Spinal cord (tissue), 9 donors: ENCODE measurements at regions not wholly inside any gene's neighbourhood (a gene's known extent, or its start where the extent isn't known, plus 50 kb on each side); places are given as distances from the start of the nearest gene placed in this dataset.
"Not testable (repeated sequence)": the region's sequence is repeated elsewhere in the genome, so short reads cannot be mapped to it uniquely, and the experiment has no call there.

Experiments used
- DNase-seq, 6 donors: peaks; one replicate each; pipeline versions ENCODE4 v3.0.0 to v3.0.0-alpha.2; 2013 to 2015; ENCODE audit warnings: low spot score in 6 of 6, low read depth in 4 of 6
- H3K27ac ChIP-seq: one replicate; pipeline ENCODE4 v1.5.1; 2013; ENCODE audit warnings: low read depth, low read length, control low read depth
- H3K27me3 ChIP-seq: one replicate; pipeline ENCODE4 v1.6.1; 2013; ENCODE audit warnings: low read length; ENCODE audit not compliant: control insufficient read depth, insufficient read depth
- H3K36me3 ChIP-seq: one replicate; pipeline ENCODE4 v1.6.1; 2013; ENCODE audit warnings: low read length; ENCODE audit not compliant: control insufficient read depth, insufficient read depth
- H3K4me1 ChIP-seq: one replicate; pipeline ENCODE4 v1.6.1; 2013; ENCODE audit warnings: low read length; ENCODE audit not compliant: control insufficient read depth, insufficient read depth
- H3K4me3 ChIP-seq: one replicate; pipeline ENCODE4 v1.5.1; 2013; ENCODE audit warnings: low read depth, low read length, control low read depth
- H3K9me3 ChIP-seq: one replicate; pipeline ENCODE4 v1.6.1; 2013; ENCODE audit warnings: low read length; ENCODE audit not compliant: control insufficient read depth, insufficient read depth
- WGBS: methylation state at CpG from one replicate; pipeline ENCODE4 v1.1.5; 2013; ENCODE audit warnings: missing lambda C conversion rate; ENCODE audit not compliant: insufficient coverage; 5-methylcytosine and 5-hydroxymethylcytosine counted together
- donor health status: healthy.

GRCh38 chr10:128579901-128580300 lies 453.7 kb upstream of the MKI67 start:
- peak in 1 of 6 donors; percentile 39 for DNase-seq
- Histone ChIP-seq H3K9me3 (no peaks in the 10 kb centered on the region), H3K27ac (no peak overlapping the region), H3K4me3 (no peak overlapping the region), H3K27me3 (no peaks in the 10 kb centered on the region), H3K4me1 (peaks cover 4% of the 10 kb centered on the region), H3K36me3 (no peaks in the 10 kb centered on the region)
- 80% methylated on average over 1 of the region's 3 CpGs for WGBS

- not testable (repeated sequence) for H3K27me3 ChIP-seq, H3K27ac ChIP-seq, H3K4me3 ChIP-seq, H3K9me3 ChIP-seq, DNase-seq, H3K4me1 ChIP-seq, H3K36me3 ChIP-seq
- WGBS, result 80% methylated on average over 1 of the region's 2 CpGs
These were observed 456.9 kb upstream of the MKI67 start for GRCh38 chr10:128583125-128583524.

- H3K27me3 ChIP-seq, H3K4me1 ChIP-seq, H3K9me3 ChIP-seq, H3K4me3 ChIP-seq, H3K36me3 ChIP-seq, H3K27ac ChIP-seq, DNase-seq: not testable (repeated sequence)
- WGBS, result no CpG with 5 or more reads among the region's 3 CpGs
These were observed 460.4 kb upstream of the MKI67 start for GRCh38 chr10:128586599-128586998.

- Histone ChIP-seq H3K36me3 (no peaks in the 10 kb centered on the region), H3K27me3 (no peaks in the 10 kb centered on the region), H3K4me1 (no peaks in the 10 kb centered on the region), H3K27ac (no peak overlapping the region), H3K9me3 (no peaks in the 10 kb centered on the region), H3K4me3 (no peak overlapping the region)
- WGBS, result 88% methylated on average over 3 of the region's 3 CpGs
- DNase-seq, result no peak
These were observed 461.5 kb upstream of the MKI67 start for GRCh38 chr10:128587689-128588088.

- no peaks in the 10 kb centered on the region for H3K4me1 ChIP-seq
- no peak for DNase-seq
- no peaks in the 10 kb centered on the region for H3K9me3 ChIP-seq
- no peak overlapping the region for H3K27ac ChIP-seq
- no peaks in the 10 kb centered on the region for H3K27me3 ChIP-seq
- no peak overlapping the region for H3K4me3 ChIP-seq
- no peaks in the 10 kb centered on the region for H3K36me3 ChIP-seq
These were observed 462.2 kb upstream of the MKI67 start for GRCh38 chr10:128588402-128588801.

GRCh38 chr10:128594688-128595087 lies 468.5 kb upstream of the MKI67 start:
- Histone ChIP-seq H3K9me3 (no peaks in the 10 kb centered on the region), H3K27ac (no peak overlapping the region), H3K4me3 (no peak overlapping the region), H3K36me3 (no peaks in the 10 kb centered on the region), H3K27me3 (no peaks in the 10 kb centered on the region), H3K4me1 (no peaks in the 10 kb centered on the region)
- WGBS, result no CpG with 5 or more reads among the region's 1 CpG
- no peak for DNase-seq

- WGBS, result 94% methylated on average over 2 of the region's 4 CpGs
- Histone ChIP-seq H3K27ac (no peak overlapping the region), H3K36me3 (no peaks in the 10 kb centered on the region), H3K4me1 (no peaks in the 10 kb centered on the region), H3K27me3 (no peaks in the 10 kb centered on the region), H3K9me3 (no peaks in the 10 kb centered on the region), H3K4me3 (no peak overlapping the region)
- DNase-seq, result no peak
These were observed 470.7 kb upstream of the MKI67 start for GRCh38 chr10:128596906-128597305.

GRCh38 chr10:128599030-128599429 lies 472.8 kb upstream of the MKI67 start:
- H3K9me3 ChIP-seq, result no peaks in the 10 kb centered on the region
- H3K4me3 ChIP-seq, result no peak overlapping the region
- H3K36me3 ChIP-seq, result no peaks in the 10 kb centered on the region
- H3K27me3 ChIP-seq, result no peaks in the 10 kb centered on the region
- no peak for DNase-seq
- WGBS, result 100% methylated on average over 1 of the region's 2 CpGs
- H3K27ac ChIP-seq, result no peak overlapping the region
- H3K4me1 ChIP-seq, result no peaks in the 10 kb centered on the region

- Histone ChIP-seq H3K9me3 (no peaks in the 10 kb centered on the region), H3K27ac (no peak overlapping the region), H3K27me3 (no peaks in the 10 kb centered on the region), H3K36me3 (no peaks in the 10 kb centered on the region), H3K4me3 (no peak overlapping the region), H3K4me1 (no peaks in the 10 kb centered on the region)
- WGBS, result 86% methylated on average over 1 of the region's 4 CpGs
- no peak for DNase-seq
These were observed 473.3 kb upstream of the MKI67 start for GRCh38 chr10:128599538-128599937.

- 90% methylated on average over 4 of the region's 6 CpGs for WGBS
- Histone ChIP-seq H3K4me1 (no peaks in the 10 kb centered on the region), H3K27me3 (no peaks in the 10 kb centered on the region), H3K9me3 (no peaks in the 10 kb centered on the region), H3K4me3 (no peak overlapping the region), H3K36me3 (no peaks in the 10 kb centered on the region), H3K27ac (no peak overlapping the region)
- DNase-seq, result no peak
These were observed 476.0 kb upstream of the MKI67 start for GRCh38 chr10:128602183-128602582.
